ENCODE measurements at regions not wholly inside any gene's neighbourhood (a gene's known extent, or its start where the extent isn't known, plus 50 kb on each side); places are given as distances from the start of the nearest gene placed in this dataset.

- DNase-seq (ENCODE audit: extremely low read depth in 1 of 4, low spot score in 3 of 4), result no peak
- ChIA-PET CTCF (ENCODE audit: low intra/inter-chr PET ratio) (no interaction called here), POLR2A (interaction anchor here (0.6 to 1.3 kb wide), 2 partner anchors 10 to 141 kb away, joined by 3 read pairs; no protein-coding TSS in a partner anchor)
- intact Hi-C loops (cut with micrococcal nuclease) (no loop called here), in situ Hi-C loops (cut with MboI) (no loop called here)
- peaks cover 0 to 4% of the 10 kb centered on the region in 2 experiments; a peak in 1 of 5 replicates for H3K27me3 ChIP-seq (ENCODE audit: control insufficient read depth in 2 of 2, insufficient read depth in 2 of 2, low read length in 2 of 2)
- H3K4me3 ChIP-seq, result no peak overlapping the region
- H3K27ac ChIP-seq (ENCODE audit: extremely low read depth, low read depth, low read length), result no peak overlapping the region
- FAIRE-seq, result no peak
- H3K9me3 ChIP-seq (replicated peaks; ENCODE audit: control insufficient read depth, insufficient read depth, low read depth, low read length), result no peaks in the 10 kb centered on the region
- no peaks in the 10 kb centered on the region for H4K20me1 ChIP-seq (replicated peaks; ENCODE audit: control insufficient read depth, insufficient read depth, low read length)
- H3K4me2 ChIP-seq (ENCODE audit: insufficient read depth, low read length), result no peak overlapping the region
- no peaks in the 10 kb centered on the region for H3K36me3 ChIP-seq (ENCODE audit: control insufficient read depth, insufficient read depth, low read length)
- BruUV-seq (replicated peaks), result no TSS peak
- H3K4me1 ChIP-seq (replicated peaks in 1 of 2; ENCODE audit: control insufficient read depth in 2 of 2, insufficient read depth in 2 of 2, low read length in 2 of 2), result no peaks in the 10 kb centered on the region
- H3K9me1 ChIP-seq (ENCODE audit: control insufficient read depth, insufficient read depth, low read length), result no peaks in the 10 kb centered on the region
- no peak overlapping the region for H2AFZ ChIP-seq (ENCODE audit: low read depth, low read length)
- no peak for ATAC-seq
- WGBS (ENCODE audit: insufficient coverage, low coverage, missing lambda C conversion rate), result 0% methylated on average over 6 of the region's 6 CpGs
- H3K9ac ChIP-seq (ENCODE audit: insufficient read depth in 1 of 2, low read depth in 2 of 2, low read length in 2 of 2), result no peak overlapping the region
- no peaks in the 10 kb centered on the region for H3K79me2 ChIP-seq (ENCODE audit: control insufficient read depth, insufficient read depth, low read length)
- no peak for TF ChIP-seq HOXB6 (CRISPR knock-in tag; IDR thresholded peaks at IDR 0.05; ENCODE audit: borderline replicate concordance)
- TF ChIP-seq ZNF79 (CRISPR knock-in tag; IDR thresholded peaks at IDR 0.05; ENCODE audit: low read depth), result no peak
- no peak for TF ChIP-seq NR2F6 (CRISPR knock-in tag; IDR thresholded peaks at IDR 0.05)
- no peak for TF ChIP-seq ZNF431 (CRISPR knock-in tag; IDR thresholded peaks at IDR 0.05)
- TF ChIP-seq ZSCAN32 (CRISPR knock-in tag; IDR thresholded peaks at IDR 0.05), result no peak
- TF ChIP-seq ZNF764 (CRISPR knock-in tag; IDR thresholded peaks at IDR 0.05; ENCODE audit: low read depth), result no peak
- TF ChIP-seq, protein P1, sequence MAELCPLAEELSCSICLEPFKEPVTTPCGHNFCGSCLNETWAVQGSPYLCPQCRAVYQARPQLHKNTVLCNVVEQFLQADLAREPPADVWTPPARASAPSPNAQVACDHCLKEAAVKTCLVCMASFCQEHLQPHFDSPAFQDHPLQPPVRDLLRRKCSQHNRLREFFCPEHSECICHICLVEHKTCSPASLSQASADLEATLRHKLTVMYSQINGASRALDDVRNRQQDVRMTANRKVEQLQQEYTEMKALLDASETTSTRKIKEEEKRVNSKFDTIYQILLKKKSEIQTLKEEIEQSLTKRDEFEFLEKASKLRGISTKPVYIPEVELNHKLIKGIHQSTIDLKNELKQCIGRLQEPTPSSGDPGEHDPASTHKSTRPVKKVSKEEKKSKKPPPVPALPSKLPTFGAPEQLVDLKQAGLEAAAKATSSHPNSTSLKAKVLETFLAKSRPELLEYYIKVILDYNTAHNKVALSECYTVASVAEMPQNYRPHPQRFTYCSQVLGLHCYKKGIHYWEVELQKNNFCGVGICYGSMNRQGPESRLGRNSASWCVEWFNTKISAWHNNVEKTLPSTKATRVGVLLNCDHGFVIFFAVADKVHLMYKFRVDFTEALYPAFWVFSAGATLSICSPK (IDR thresholded peaks at IDR 0.05; ENCODE audit: borderline replicate concordance), result no peak
- TF ChIP-seq ZNF696 (CRISPR knock-in tag; conservative IDR thresholded peaks at IDR 0.05), result no peak
- TF ChIP-seq, protein P2, sequence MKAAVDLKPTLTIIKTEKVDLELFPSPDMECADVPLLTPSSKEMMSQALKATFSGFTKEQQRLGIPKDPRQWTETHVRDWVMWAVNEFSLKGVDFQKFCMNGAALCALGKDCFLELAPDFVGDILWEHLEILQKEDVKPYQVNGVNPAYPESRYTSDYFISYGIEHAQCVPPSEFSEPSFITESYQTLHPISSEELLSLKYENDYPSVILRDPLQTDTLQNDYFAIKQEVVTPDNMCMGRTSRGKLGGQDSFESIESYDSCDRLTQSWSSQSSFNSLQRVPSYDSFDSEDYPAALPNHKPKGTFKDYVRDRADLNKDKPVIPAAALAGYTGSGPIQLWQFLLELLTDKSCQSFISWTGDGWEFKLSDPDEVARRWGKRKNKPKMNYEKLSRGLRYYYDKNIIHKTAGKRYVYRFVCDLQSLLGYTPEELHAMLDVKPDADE (conservative IDR thresholded peaks at IDR 0.05; ENCODE audit: control insufficient read depth, low read depth, low read length), result no peak
- TF ChIP-seq, protein P3, sequence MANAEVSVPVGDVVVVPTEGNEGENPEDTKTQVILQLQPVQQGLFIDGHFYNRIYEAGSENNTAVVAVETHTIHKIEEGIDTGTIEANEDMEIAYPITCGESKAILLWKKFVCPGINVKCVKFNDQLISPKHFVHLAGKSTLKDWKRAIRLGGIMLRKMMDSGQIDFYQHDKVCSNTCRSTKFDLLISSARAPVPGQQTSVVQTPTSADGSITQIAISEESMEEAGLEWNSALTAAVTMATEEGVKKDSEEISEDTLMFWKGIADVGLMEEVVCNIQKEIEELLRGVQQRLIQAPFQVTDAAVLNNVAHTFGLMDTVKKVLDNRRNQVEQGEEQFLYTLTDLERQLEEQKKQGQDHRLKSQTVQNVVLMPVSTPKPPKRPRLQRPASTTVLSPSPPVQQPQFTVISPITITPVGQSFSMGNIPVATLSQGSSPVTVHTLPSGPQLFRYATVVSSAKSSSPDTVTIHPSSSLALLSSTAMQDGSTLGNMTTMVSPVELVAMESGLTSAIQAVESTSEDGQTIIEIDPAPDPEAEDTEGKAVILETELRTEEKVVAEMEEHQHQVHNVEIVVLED (CRISPR knock-in tag; IDR thresholded peaks at IDR 0.05), result no peak
- TF ChIP-seq ZNF511 (CRISPR knock-in tag; IDR thresholded peaks at IDR 0.05), result no peak
- TF ChIP-seq JUN (IDR thresholded peaks at IDR 0.05; ENCODE audit: borderline replicate concordance, low read depth, low read length), result no peak
- TF ChIP-seq JUN (CRISPR knock-in tag; IDR thresholded peaks at IDR 0.05; ENCODE audit: borderline replicate concordance), result no peak
- no peak for TF ChIP-seq CCAR2 (IDR thresholded peaks at IDR 0.05; ENCODE audit: low read depth, low read length)
- TF ChIP-seq TRIM28 (IDR thresholded peaks at IDR 0.05), result no peak
- TF ChIP-seq ZNF134 (CRISPR knock-in tag; conservative IDR thresholded peaks at IDR 0.05), result no peak
Observed at GRCh38 chr1:63134501-63135173, 187.7 kb upstream of the FOXD3 start.

Data from K562 (cell line).